ENCODE measurements at regions not wholly inside any gene's neighbourhood (a gene's known extent, or its start where the extent isn't known, plus 50 kb on each side); places are given as distances from the start of the nearest gene placed in this dataset.

GRCh38 chr12:92612611-92613010 is 90.2 kb upstream of the PLEKHG7 start:
- TF ChIP-seq CTCF (conservative IDR thresholded peaks at IDR 0.05) (no peak), EZH2 (IDR thresholded peaks at IDR 0.05; ENCODE audit: low read depth) (no peak)
